Fibroblast of lung (primary cell): ENCODE measurements at regions not wholly inside any gene's neighbourhood (a gene's known extent, or its start where the extent isn't known, plus 50 kb on each side); places are given as distances from the start of the nearest gene placed in this dataset.

ENCODE experiments used
- DNase-seq, 2 donors: peaks; one replicate each; pipeline versions ENCODE4 v3.0.0 to v3.0.0-alpha.2; 2010; ENCODE audit warnings: low read depth in 2 of 2
- H2AFZ ChIP-seq: 2 replicates; pipeline ENCODE4 v1.5.1; 2012; ENCODE audit warnings: low read length, control low read depth, inconsistent platforms
- H3K27ac ChIP-seq: 2 replicates; pipeline ENCODE4 v1.5.1; 2011; ENCODE audit warnings: low read length, control low read depth; ENCODE audit not compliant: insufficient read depth
- H3K27me3 ChIP-seq: 2 replicates; pipeline ENCODE4 v1.5.1; 2011; ENCODE audit warnings: mild to moderate bottlenecking, low read length; ENCODE audit not compliant: control insufficient read depth, insufficient read depth
- H3K36me3 ChIP-seq: 2 replicates; pipeline ENCODE4 v1.5.1; 2011; ENCODE audit warnings: low read length; ENCODE audit not compliant: control insufficient read depth, insufficient read depth
- H3K4me1 ChIP-seq: 2 replicates; pipeline ENCODE4 v1.5.1; 2011; ENCODE audit warnings: low read length; ENCODE audit not compliant: control insufficient read depth, insufficient read depth; ENCODE audit errors: extremely low read depth
- H3K4me2 ChIP-seq: 2 replicates; pipeline ENCODE4 v1.5.1; 2011; ENCODE audit warnings: low read length, control low read depth; ENCODE audit not compliant: insufficient read depth; ENCODE audit errors: extremely low read depth
- H3K4me3 ChIP-seq, 4 experiments: fragments of 200-600 bp in 1 of 4; sonication (generic) in 1 of 4; replicated peaks in 1 of 4; 2 replicates each; pipeline ENCODE4 v1.5.1; 2011 to 2016; ENCODE audit warnings: low read length in 4 of 4, low read depth in 3 of 4, mild to moderate bottlenecking in 3 of 4, control low read depth in 2 of 4, inconsistent platforms in 1 of 4, mixed read lengths in 1 of 4; ENCODE audit not compliant: insufficient read depth in 1 of 4; ENCODE audit errors: control extremely low read depth in 1 of 4
- H3K79me2 ChIP-seq: 2 replicates; pipeline ENCODE4 v1.5.1; 2012; ENCODE audit warnings: mild to moderate bottlenecking, low read length, inconsistent platforms; ENCODE audit not compliant: control insufficient read depth, insufficient read depth
- H3K9ac ChIP-seq: 2 replicates; pipeline ENCODE4 v1.5.1; 2011; ENCODE audit warnings: mild to moderate bottlenecking, low read length, control low read depth; ENCODE audit not compliant: insufficient read depth
- H3K9me3 ChIP-seq: 2 replicates; pipeline ENCODE4 v1.5.1; 2012; ENCODE audit warnings: low read depth, low read length; ENCODE audit not compliant: control insufficient read depth, insufficient read depth
- H4K20me1 ChIP-seq: 2 replicates; pipeline ENCODE4 v1.5.1; 2011; ENCODE audit warnings: low read length; ENCODE audit not compliant: control insufficient read depth, insufficient read depth; ENCODE audit errors: extremely low read depth
- EZH2 ChIP-seq: IDR thresholded peaks from 2 replicates; pipeline ENCODE4 v1.5.1; 2012; ENCODE audit warnings: low read length, control low read depth, mild to moderate bottlenecking; ENCODE audit errors: missing control alignments
- TF ChIP-seq, protein P1 (sequence below), 2 donors: IDR thresholded peaks in 1 of 2; conservative IDR thresholded peaks in 1 of 2; 1 replicate in 1 of 2; 2 replicates in 1 of 2; pipeline ENCODE4 v1.5.1; 2011 to 2012; ENCODE audit warnings: low read length in 2 of 2, control low read depth in 1 of 2, inconsistent platforms in 1 of 2, low read depth in 1 of 2, mild to moderate bottlenecking in 1 of 2

DNA sequence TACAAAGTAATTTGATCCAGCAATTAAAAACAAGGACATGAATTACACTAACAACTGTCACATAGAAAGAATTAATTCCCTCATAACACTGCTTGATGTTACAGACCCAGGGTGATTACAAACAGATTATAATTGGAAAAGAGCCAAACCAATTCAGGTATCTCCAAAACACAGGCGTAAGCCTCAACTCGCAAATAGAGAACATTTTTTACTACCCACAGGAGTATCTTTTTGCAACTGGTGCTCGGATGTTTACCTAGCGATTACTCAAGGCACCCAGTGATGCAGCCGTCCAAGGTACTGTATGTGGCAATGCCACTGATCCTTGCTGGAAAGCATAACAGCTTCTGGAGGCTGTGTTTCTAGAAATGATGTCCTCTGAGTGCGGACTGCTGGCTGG, 386.1 kb upstream of the KIF2A start:
- DNase-seq = peak in 1 of 2 donors; percentile 29
- Histone ChIP-seq H3K27me3 (no peaks in the 10 kb centered on the region), H3K9me3 (no peaks in the 10 kb centered on the region), H3K4me2 (no peak overlapping the region), H3K4me3 (no peak overlapping the region), H3K36me3 (no peaks in the 10 kb centered on the region), H2AFZ (no peak overlapping the region), H3K9ac (no peak overlapping the region), H3K27ac (no peak overlapping the region), H4K20me1 (no peaks in the 10 kb centered on the region), H3K4me1 (no peaks in the 10 kb centered on the region), H3K79me2 (no peaks in the 10 kb centered on the region)
- TF ChIP-seq, protein P1, sequence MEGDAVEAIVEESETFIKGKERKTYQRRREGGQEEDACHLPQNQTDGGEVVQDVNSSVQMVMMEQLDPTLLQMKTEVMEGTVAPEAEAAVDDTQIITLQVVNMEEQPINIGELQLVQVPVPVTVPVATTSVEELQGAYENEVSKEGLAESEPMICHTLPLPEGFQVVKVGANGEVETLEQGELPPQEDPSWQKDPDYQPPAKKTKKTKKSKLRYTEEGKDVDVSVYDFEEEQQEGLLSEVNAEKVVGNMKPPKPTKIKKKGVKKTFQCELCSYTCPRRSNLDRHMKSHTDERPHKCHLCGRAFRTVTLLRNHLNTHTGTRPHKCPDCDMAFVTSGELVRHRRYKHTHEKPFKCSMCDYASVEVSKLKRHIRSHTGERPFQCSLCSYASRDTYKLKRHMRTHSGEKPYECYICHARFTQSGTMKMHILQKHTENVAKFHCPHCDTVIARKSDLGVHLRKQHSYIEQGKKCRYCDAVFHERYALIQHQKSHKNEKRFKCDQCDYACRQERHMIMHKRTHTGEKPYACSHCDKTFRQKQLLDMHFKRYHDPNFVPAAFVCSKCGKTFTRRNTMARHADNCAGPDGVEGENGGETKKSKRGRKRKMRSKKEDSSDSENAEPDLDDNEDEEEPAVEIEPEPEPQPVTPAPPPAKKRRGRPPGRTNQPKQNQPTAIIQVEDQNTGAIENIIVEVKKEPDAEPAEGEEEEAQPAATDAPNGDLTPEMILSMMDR (conservative IDR thresholded peaks at IDR 0.05 in 1 of 2, IDR thresholded peaks at IDR 0.05 in 1 of 2; ENCODE audit: low read depth in 1 of 2, low read length in 2 of 2) = no peak
- no peak for TF ChIP-seq EZH2

DNA sequence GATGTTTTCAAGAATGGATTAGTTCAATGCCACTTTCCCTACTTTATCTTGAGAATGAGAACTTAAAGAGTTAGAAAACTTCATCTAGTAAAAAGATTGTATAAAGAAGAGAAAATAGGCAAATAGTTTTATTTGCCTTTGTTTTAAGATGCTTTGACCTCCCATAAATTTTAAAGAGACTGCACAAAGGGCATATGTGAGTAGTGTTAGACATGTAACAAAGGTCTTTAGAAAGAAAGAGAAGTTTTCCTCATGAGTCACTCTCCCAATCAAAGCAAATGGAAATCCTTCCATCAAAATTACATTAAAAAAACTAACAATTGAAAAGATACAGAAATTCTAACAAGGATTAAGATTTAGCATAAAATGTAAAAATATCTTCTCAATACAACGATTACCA, 381.8 kb upstream of the KIF2A start:
- Histone ChIP-seq H3K9ac (no peak overlapping the region), H3K27me3 (no peaks in the 10 kb centered on the region), H3K4me3 (no peak overlapping the region), H2AFZ (no peak overlapping the region), H4K20me1 (no peaks in the 10 kb centered on the region), H3K79me2 (no peaks in the 10 kb centered on the region), H3K27ac (no peak overlapping the region), H3K4me1 (no peaks in the 10 kb centered on the region), H3K9me3 (no peaks in the 10 kb centered on the region), H3K4me2 (no peak overlapping the region), H3K36me3 (no peaks in the 10 kb centered on the region)
- DNase-seq = no peak
- no peak for TF ChIP-seq EZH2
- TF ChIP-seq, protein P1 (conservative IDR thresholded peaks at IDR 0.05 in 1 of 2, IDR thresholded peaks at IDR 0.05 in 1 of 2; ENCODE audit: low read depth in 1 of 2, low read length in 2 of 2) = no peak

DNA sequence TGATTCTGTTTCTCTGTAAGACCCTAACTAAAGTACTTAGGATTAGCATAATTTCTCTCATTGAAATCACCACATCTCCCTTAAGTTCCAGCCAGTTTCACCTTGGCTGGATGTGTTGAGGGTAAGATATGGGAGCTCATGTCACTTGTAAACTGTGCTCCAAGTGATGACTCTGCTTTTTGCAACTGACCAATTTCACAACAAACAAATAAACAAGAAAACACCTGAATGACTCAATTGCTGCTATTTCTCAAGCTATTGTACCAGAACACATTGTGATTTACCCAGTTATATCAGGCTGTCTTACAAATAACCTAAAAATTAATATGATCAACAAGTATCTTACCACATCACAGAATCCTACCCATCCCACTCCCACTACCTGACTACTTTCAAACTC, 379.1 kb upstream of the KIF2A start:
- Histone ChIP-seq H3K4me2 (no peak overlapping the region), H3K4me1 (no peaks in the 10 kb centered on the region), H3K27me3 (no peaks in the 10 kb centered on the region), H3K9me3 (no peaks in the 10 kb centered on the region), H3K9ac (no peak overlapping the region), H3K4me3 (no peak overlapping the region), H2AFZ (no peak overlapping the region), H3K27ac (no peak overlapping the region), H4K20me1 (no peaks in the 10 kb centered on the region), H3K79me2 (no peaks in the 10 kb centered on the region), H3K36me3 (no peaks in the 10 kb centered on the region)
- no peak for DNase-seq
- no peak for TF ChIP-seq EZH2
- TF ChIP-seq, protein P1 (conservative IDR thresholded peaks at IDR 0.05 in 1 of 2, IDR thresholded peaks at IDR 0.05 in 1 of 2; ENCODE audit: low read depth in 1 of 2, low read length in 2 of 2) = no peak
